ENCODE measurements at regions not wholly inside any gene's neighbourhood (a gene's known extent, or its start where the extent isn't known, plus 50 kb on each side); places are given as distances from the start of the nearest gene placed in this dataset.

DNA sequence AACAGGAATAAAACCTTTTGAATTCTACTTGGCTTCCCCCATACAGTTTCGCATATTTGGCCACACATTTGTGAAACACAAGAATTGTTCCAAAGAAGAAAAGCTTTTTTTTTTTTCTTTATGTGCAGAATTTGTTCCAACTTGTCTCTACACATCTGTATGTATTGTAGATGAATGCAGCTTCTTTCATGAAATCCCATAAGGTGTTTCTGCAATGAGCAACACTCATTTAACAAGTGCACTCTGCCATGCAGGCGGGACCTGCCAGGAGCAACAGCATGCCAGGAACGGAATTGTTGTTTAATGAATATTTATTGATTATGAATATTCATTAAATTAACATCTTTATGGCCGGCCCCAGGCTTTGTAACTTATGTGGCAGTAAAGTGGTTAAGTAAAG lies 1075.0 kb downstream of the TTLL7 start:
- TF ChIP-seq, protein P1, sequence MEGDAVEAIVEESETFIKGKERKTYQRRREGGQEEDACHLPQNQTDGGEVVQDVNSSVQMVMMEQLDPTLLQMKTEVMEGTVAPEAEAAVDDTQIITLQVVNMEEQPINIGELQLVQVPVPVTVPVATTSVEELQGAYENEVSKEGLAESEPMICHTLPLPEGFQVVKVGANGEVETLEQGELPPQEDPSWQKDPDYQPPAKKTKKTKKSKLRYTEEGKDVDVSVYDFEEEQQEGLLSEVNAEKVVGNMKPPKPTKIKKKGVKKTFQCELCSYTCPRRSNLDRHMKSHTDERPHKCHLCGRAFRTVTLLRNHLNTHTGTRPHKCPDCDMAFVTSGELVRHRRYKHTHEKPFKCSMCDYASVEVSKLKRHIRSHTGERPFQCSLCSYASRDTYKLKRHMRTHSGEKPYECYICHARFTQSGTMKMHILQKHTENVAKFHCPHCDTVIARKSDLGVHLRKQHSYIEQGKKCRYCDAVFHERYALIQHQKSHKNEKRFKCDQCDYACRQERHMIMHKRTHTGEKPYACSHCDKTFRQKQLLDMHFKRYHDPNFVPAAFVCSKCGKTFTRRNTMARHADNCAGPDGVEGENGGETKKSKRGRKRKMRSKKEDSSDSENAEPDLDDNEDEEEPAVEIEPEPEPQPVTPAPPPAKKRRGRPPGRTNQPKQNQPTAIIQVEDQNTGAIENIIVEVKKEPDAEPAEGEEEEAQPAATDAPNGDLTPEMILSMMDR (IDR thresholded peaks at IDR 0.05): no peak
- no peak for TF ChIP-seq POLR2A (IDR thresholded peaks at IDR 0.05)
